ENCODE measurements at regions not wholly inside any gene's neighbourhood (a gene's known extent, or its start where the extent isn't known, plus 50 kb on each side); places are given as distances from the start of the nearest gene placed in this dataset.

- Histone ChIP-seq H4K20me1 (ENCODE audit: insufficient read depth) (no peaks in the 10 kb centered on the region), H3K4me3 (IDR thresholded peaks at IDR 0.05; ENCODE audit: insufficient read depth, low read depth, low read length) (no peak overlapping the region), H3K4me1 (ENCODE audit: low read depth, poor library complexity, severe bottlenecking) (no peaks in the 10 kb centered on the region), H3K27me3 (ENCODE audit: insufficient read depth, low read depth) (no peaks in the 10 kb centered on the region), H3K9ac (no peak overlapping the region), H3K4me2 (no peak overlapping the region), H3K27ac (no peak overlapping the region), H3K79me2 (ENCODE audit: insufficient read depth, low read depth) (no peaks in the 10 kb centered on the region), H3K36me3 (ENCODE audit: insufficient read depth) (no peaks in the 10 kb centered on the region), H2AFZ (ENCODE audit: low read depth) (no peak overlapping the region)
- TF ChIP-seq, protein P1, sequence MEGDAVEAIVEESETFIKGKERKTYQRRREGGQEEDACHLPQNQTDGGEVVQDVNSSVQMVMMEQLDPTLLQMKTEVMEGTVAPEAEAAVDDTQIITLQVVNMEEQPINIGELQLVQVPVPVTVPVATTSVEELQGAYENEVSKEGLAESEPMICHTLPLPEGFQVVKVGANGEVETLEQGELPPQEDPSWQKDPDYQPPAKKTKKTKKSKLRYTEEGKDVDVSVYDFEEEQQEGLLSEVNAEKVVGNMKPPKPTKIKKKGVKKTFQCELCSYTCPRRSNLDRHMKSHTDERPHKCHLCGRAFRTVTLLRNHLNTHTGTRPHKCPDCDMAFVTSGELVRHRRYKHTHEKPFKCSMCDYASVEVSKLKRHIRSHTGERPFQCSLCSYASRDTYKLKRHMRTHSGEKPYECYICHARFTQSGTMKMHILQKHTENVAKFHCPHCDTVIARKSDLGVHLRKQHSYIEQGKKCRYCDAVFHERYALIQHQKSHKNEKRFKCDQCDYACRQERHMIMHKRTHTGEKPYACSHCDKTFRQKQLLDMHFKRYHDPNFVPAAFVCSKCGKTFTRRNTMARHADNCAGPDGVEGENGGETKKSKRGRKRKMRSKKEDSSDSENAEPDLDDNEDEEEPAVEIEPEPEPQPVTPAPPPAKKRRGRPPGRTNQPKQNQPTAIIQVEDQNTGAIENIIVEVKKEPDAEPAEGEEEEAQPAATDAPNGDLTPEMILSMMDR (conservative IDR thresholded peaks at IDR 0.05; ENCODE audit: low read depth, low read length): no peak
Measured at GRCh38 chr4:141314627-141315026, 93.9 kb downstream of the ZNF330 start.

GRCh38 chr4:141328560-141329173 is 108.0 kb downstream of the ZNF330 start:
- H4K20me1 ChIP-seq (ENCODE audit: insufficient read depth): no peaks in the 10 kb centered on the region
- H3K27me3 ChIP-seq (ENCODE audit: insufficient read depth, low read depth): no peaks in the 10 kb centered on the region
- H3K36me3 ChIP-seq (ENCODE audit: insufficient read depth): no peaks in the 10 kb centered on the region
- no peak overlapping the region for H2AFZ ChIP-seq (ENCODE audit: low read depth)
- H3K9ac ChIP-seq: no peak overlapping the region
- no peaks in the 10 kb centered on the region for H3K4me1 ChIP-seq (ENCODE audit: low read depth, poor library complexity, severe bottlenecking)
- H3K79me2 ChIP-seq (ENCODE audit: insufficient read depth, low read depth): no peaks in the 10 kb centered on the region
- H3K27ac ChIP-seq: no peak overlapping the region
- no peak overlapping the region for H3K4me3 ChIP-seq (IDR thresholded peaks at IDR 0.05; ENCODE audit: insufficient read depth, low read depth, low read length)
- TF ChIP-seq, protein P1 (conservative IDR thresholded peaks at IDR 0.05; ENCODE audit: low read depth, low read length): no peak
- H3K4me2 ChIP-seq: no peak overlapping the region

GRCh38 chr4:141329174-141329569 is 108.5 kb downstream of the ZNF330 start:
- Histone ChIP-seq H3K4me2 (no peak overlapping the region), H3K36me3 (ENCODE audit: insufficient read depth) (no peaks in the 10 kb centered on the region), H4K20me1 (ENCODE audit: insufficient read depth) (no peaks in the 10 kb centered on the region), H3K79me2 (ENCODE audit: insufficient read depth, low read depth) (no peaks in the 10 kb centered on the region), H2AFZ (ENCODE audit: low read depth) (no peak overlapping the region), H3K27me3 (ENCODE audit: insufficient read depth, low read depth) (no peaks in the 10 kb centered on the region), H3K4me3 (IDR thresholded peaks at IDR 0.05; ENCODE audit: insufficient read depth, low read depth, low read length) (no peak overlapping the region), H3K27ac (no peak overlapping the region), H3K4me1 (ENCODE audit: low read depth, poor library complexity, severe bottlenecking) (no peaks in the 10 kb centered on the region), H3K9ac (no peak overlapping the region)
- TF ChIP-seq, protein P1 (conservative IDR thresholded peaks at IDR 0.05; ENCODE audit: low read depth, low read length): no peak

- TF ChIP-seq, protein P1 (conservative IDR thresholded peaks at IDR 0.05; ENCODE audit: low read depth, low read length): no peak
- Histone ChIP-seq H3K9ac (no peak overlapping the region), H3K27ac (no peak overlapping the region), H3K27me3 (ENCODE audit: insufficient read depth, low read depth) (no peaks in the 10 kb centered on the region), H4K20me1 (ENCODE audit: insufficient read depth) (no peaks in the 10 kb centered on the region), H3K4me2 (no peak overlapping the region), H3K79me2 (ENCODE audit: insufficient read depth, low read depth) (no peaks in the 10 kb centered on the region), H2AFZ (ENCODE audit: low read depth) (no peak overlapping the region), H3K4me3 (IDR thresholded peaks at IDR 0.05; ENCODE audit: insufficient read depth, low read depth, low read length) (no peak overlapping the region), H3K36me3 (ENCODE audit: insufficient read depth) (no peaks in the 10 kb centered on the region), H3K4me1 (ENCODE audit: low read depth, poor library complexity, severe bottlenecking) (peaks cover 8% of the 10 kb centered on the region)
Measured at GRCh38 chr4:141330616-141331015, 109.9 kb downstream of the ZNF330 start.

All from KMS-11 (cell line).